Muscle layer of duodenum (tissue), 2 donors: ENCODE measurements at regions not wholly inside any gene's neighbourhood (a gene's known extent, or its start where the extent isn't known, plus 50 kb on each side); places are given as distances from the start of the nearest gene placed in this dataset.

Source experiments
- H3K27ac ChIP-seq: one replicate; pipeline ENCODE4 v1.7.0; 2013; ENCODE audit warnings: mild to moderate bottlenecking, low read length
- H3K27me3 ChIP-seq: one replicate; pipeline ENCODE4 v1.7.0; 2013; ENCODE audit warnings: low read depth, mild to moderate bottlenecking, control low read depth, low read length
- H3K36me3 ChIP-seq, 2 donors: one replicate each; pipeline ENCODE4 v1.7.0; 2013; ENCODE audit warnings: low read length in 2 of 2, control low read depth in 1 of 2, mild to moderate bottlenecking in 1 of 2; ENCODE audit not compliant: insufficient read depth in 2 of 2, control insufficient read depth in 1 of 2
- H3K4me1 ChIP-seq, 2 donors: one replicate each; pipeline ENCODE4 v1.7.0; 2013; ENCODE audit warnings: low read length in 2 of 2, mild to moderate bottlenecking in 2 of 2, control low read depth in 1 of 2, moderate library complexity in 1 of 2; ENCODE audit not compliant: insufficient read depth in 2 of 2, control insufficient read depth in 1 of 2
- H3K4me3 ChIP-seq, 2 donors: one replicate each; pipeline ENCODE4 v1.7.0; 2013; ENCODE audit warnings: low read length in 2 of 2, low read depth in 1 of 2, mild to moderate bottlenecking in 1 of 2
- H3K9me3 ChIP-seq, 2 donors: one replicate each; pipeline ENCODE4 v1.7.0; 2013; ENCODE audit warnings: low read length in 2 of 2, control low read depth in 1 of 2, mild to moderate bottlenecking in 1 of 2; ENCODE audit not compliant: control insufficient read depth in 1 of 2
- donor health status: healthy.

DNA sequence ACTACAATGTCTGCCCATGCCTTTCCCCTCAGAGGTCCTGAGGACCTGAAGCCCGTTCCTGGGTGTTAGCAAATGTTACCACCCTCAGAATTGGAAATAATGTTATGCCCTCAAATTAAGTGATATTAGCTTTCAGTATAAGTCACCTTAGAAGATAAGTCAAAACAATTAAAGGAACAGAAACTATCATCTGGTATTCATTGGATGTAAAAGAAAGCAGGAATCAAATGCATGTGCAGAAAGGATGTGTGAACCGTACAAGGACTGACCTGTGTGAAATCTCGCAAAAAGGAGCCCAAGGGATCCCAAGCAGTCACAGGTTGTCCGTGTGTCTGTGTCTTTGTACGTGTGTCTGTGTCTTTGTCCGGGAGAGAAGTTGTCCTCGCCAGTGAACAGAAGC lies 51.6 kb upstream of the TAB2 start:
- Histone ChIP-seq H3K36me3 (no peaks in the 10 kb centered on the region), H3K27me3 (no peaks in the 10 kb centered on the region), H3K4me1 (no peaks in the 10 kb centered on the region), H3K27ac (no peak overlapping the region), H3K4me3 (no peak overlapping the region), H3K9me3 (no peaks in the 10 kb centered on the region)

DNA sequence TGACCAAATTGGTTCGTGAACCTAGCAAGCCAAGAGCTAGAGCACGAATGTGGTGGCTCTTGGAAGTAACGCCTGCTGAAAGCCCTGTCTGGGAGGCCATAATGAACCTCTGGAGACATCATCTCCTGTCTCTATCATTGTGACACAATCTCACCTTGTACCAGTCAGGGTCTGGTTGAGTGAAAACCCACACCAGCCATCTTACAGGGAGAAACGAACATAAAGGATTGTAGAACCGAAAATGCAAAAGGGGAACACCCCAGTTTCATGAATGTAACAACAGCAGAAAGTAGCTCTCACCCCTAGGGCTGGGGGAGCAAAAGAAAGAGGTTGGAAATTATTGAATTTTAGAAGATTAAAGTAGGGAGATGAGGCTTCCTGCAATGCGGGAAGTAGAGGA lies 50.9 kb upstream of the TAB2 start:
- Histone ChIP-seq H3K36me3 (no peaks in the 10 kb centered on the region), H3K4me3 (no peak overlapping the region), H3K9me3 (no peaks in the 10 kb centered on the region), H3K27ac (no peak overlapping the region), H3K27me3 (no peaks in the 10 kb centered on the region), H3K4me1 (no peaks in the 10 kb centered on the region)

DNA sequence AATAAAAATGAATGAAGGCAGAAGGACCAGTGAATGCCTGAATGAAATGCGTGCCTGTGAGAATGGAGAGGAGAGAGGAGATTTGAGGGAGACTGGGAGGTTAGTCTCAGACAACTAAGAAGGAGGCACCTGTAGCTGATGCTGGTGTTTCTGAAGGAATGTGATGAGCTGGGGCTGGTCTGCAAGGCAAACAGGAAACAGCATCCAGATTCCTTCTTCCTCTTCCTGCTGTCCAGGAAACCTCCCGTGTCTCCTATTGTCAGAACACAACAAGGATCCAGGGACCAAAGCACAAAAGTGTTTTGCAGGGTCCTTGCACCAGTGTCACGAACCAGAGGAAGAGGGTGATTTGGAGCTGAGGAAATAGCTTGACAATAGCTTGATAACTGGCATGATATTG lies 50.4 kb upstream of the TAB2 start:
- Histone ChIP-seq H3K36me3 (no peaks in the 10 kb centered on the region), H3K27me3 (no peaks in the 10 kb centered on the region), H3K4me3 (no peak overlapping the region), H3K27ac (no peak overlapping the region), H3K9me3 (no peaks in the 10 kb centered on the region), H3K4me1 (no peaks in the 10 kb centered on the region)

DNA sequence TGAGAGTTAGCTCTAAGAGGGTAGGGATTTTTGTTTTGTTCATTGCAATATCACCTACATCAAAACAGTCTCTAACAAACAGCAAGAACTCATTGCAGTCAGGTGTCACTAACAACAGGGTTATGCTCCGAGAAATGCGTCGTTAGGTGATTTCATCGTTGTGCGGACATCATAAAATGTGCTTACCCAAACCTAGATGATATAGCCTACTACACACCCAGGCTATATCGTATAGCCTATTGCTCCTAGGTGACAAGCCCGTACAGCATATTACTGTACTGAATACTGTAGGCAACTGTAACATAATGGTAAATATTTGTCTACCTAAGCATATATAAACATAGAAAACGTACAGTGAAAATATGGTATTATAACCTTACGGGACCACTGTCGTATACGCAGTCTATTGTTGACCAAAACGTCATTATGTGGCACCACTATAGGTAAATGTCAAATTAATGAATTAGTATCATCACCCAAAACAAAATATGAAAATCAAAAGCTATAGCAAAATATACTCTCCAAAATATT lies 49.9 kb upstream of the TAB2 start:
- Histone ChIP-seq H3K27ac (no peak overlapping the region), H3K4me1 (no peaks in the 10 kb centered on the region), H3K4me3 (no peak overlapping the region), H3K9me3 (no peaks in the 10 kb centered on the region), H3K36me3 (no peaks in the 10 kb centered on the region), H3K27me3 (no peaks in the 10 kb centered on the region)
